ENCODE measurements at regions not wholly inside any gene's neighbourhood (a gene's known extent, or its start where the extent isn't known, plus 50 kb on each side); places are given as distances from the start of the nearest gene placed in this dataset.

- no peak overlapping the region for H3K4me3 ChIP-seq (ENCODE audit: low read length)
- no peak for DNase-seq (ENCODE audit: low read depth)
- no peak for TF ChIP-seq CTCF (conservative IDR thresholded peaks at IDR 0.05; ENCODE audit: low read depth, low read length)
These were observed 122.4 kb downstream of the TOMM20 start for GRCh38 chr1:235006132-235006721.

GRCh38 chr1:235004840-235005391 lies 123.7 kb downstream of the TOMM20 start:
- DNase-seq (ENCODE audit: low read depth): no peak
- no peak for TF ChIP-seq CTCF (conservative IDR thresholded peaks at IDR 0.05; ENCODE audit: low read depth, low read length)

GRCh38 chr1:235004276-235004675 lies 124.4 kb downstream of the TOMM20 start:
- DNase-seq (ENCODE audit: low read depth): no peak
- no peak overlapping the region for H3K4me3 ChIP-seq (ENCODE audit: low read length)
- TF ChIP-seq CTCF (conservative IDR thresholded peaks at IDR 0.05; ENCODE audit: low read depth, low read length): no peak

More at GRCh38 chr1:235004840-235005391, 123.7 kb downstream of the TOMM20 start:
- H3K4me3 ChIP-seq (ENCODE audit: low read length): no peak overlapping the region

- DNase-seq (ENCODE audit: low read depth): no peak
These were observed 125.8 kb downstream of the TOMM20 start for GRCh38 chr1:235002706-235003300.

GRCh38 chr1:234999513-234999940 lies 129.1 kb downstream of the TOMM20 start:
- no peak overlapping the region for H3K4me3 ChIP-seq (ENCODE audit: low read length)
- no peak for DNase-seq (ENCODE audit: low read depth)
- no peak for TF ChIP-seq CTCF (conservative IDR thresholded peaks at IDR 0.05; ENCODE audit: low read depth, low read length)

More at GRCh38 chr1:235002706-235003300, 125.8 kb downstream of the TOMM20 start:
- H3K4me3 ChIP-seq (ENCODE audit: low read length): no peak overlapping the region
- no peak for TF ChIP-seq CTCF (conservative IDR thresholded peaks at IDR 0.05; ENCODE audit: low read depth, low read length)

- TF ChIP-seq CTCF (conservative IDR thresholded peaks at IDR 0.05; ENCODE audit: low read depth, low read length): no peak
- peak overlapping the region; percentile 4 for H3K4me3 ChIP-seq (ENCODE audit: low read length)
- peak; percentile 31 for DNase-seq (ENCODE audit: low read depth)
These were observed 130.5 kb downstream of the TOMM20 start for GRCh38 chr1:234997896-234998741.

Data from retinal pigment epithelial cell (primary cell).